ENCODE measurements at regions not wholly inside any gene's neighbourhood (a gene's known extent, or its start where the extent isn't known, plus 50 kb on each side); places are given as distances from the start of the nearest gene placed in this dataset.
"Not testable (repeated sequence)": the region's sequence is repeated elsewhere in the genome, so short reads cannot be mapped to it uniquely, and the experiment has no call there.

GRCh38 chr22:11035031-11035873 is 4492.7 kb upstream of the OR11H1 start:
- peaks cover 14 to 51% of the 10 kb centered on the region in 2 donors for H3K9me3 ChIP-seq (ENCODE audit: control insufficient read depth in 2 of 2, low read length in 2 of 2)
- H3K27me3 ChIP-seq (ENCODE audit: control insufficient read depth in 2 of 2, insufficient read depth in 2 of 2, low read length in 2 of 2); H3K4me1 ChIP-seq (ENCODE audit: control insufficient read depth in 2 of 2, insufficient read depth in 2 of 2, low read length in 2 of 2); H3K9ac ChIP-seq (ENCODE audit: low read depth in 1 of 2, low read length in 2 of 2); H3K36me3 ChIP-seq (ENCODE audit: control insufficient read depth in 2 of 2, insufficient read depth in 2 of 2, low read length in 2 of 2); H3K27ac ChIP-seq (ENCODE audit: low read depth in 2 of 2, low read length in 2 of 2); H3K4me3 ChIP-seq (ENCODE audit: low read length in 2 of 2): not testable (repeated sequence)

- H3K9ac ChIP-seq (ENCODE audit: low read depth in 1 of 2, low read length in 2 of 2); H3K4me1 ChIP-seq (ENCODE audit: control insufficient read depth in 2 of 2, insufficient read depth in 2 of 2, low read length in 2 of 2); H3K27me3 ChIP-seq (ENCODE audit: control insufficient read depth in 2 of 2, insufficient read depth in 2 of 2, low read length in 2 of 2); H3K27ac ChIP-seq (ENCODE audit: low read depth in 2 of 2, low read length in 2 of 2); H3K36me3 ChIP-seq (ENCODE audit: control insufficient read depth in 2 of 2, insufficient read depth in 2 of 2, low read length in 2 of 2); H3K4me3 ChIP-seq (ENCODE audit: low read length in 2 of 2): not testable (repeated sequence)
- H3K9me3 ChIP-seq (ENCODE audit: control insufficient read depth in 2 of 2, low read length in 2 of 2), result peaks cover 14 to 41% of the 10 kb centered on the region in 2 donors
Observed at GRCh38 chr22:11037314-11037713, 4490.7 kb upstream of the OR11H1 start.

GRCh38 chr22:11037814-11038213 is 4490.2 kb upstream of the OR11H1 start:
- H3K36me3 ChIP-seq (ENCODE audit: control insufficient read depth in 2 of 2, insufficient read depth in 2 of 2, low read length in 2 of 2); H3K9ac ChIP-seq (ENCODE audit: low read depth in 1 of 2, low read length in 2 of 2); H3K27ac ChIP-seq (ENCODE audit: low read depth in 2 of 2, low read length in 2 of 2); H3K4me1 ChIP-seq (ENCODE audit: control insufficient read depth in 2 of 2, insufficient read depth in 2 of 2, low read length in 2 of 2); H3K27me3 ChIP-seq (ENCODE audit: control insufficient read depth in 2 of 2, insufficient read depth in 2 of 2, low read length in 2 of 2): not testable (repeated sequence)
- H3K9me3 ChIP-seq (ENCODE audit: control insufficient read depth in 2 of 2, low read length in 2 of 2), result peaks cover 14 to 42% of the 10 kb centered on the region in 2 donors
- H3K4me3 ChIP-seq (ENCODE audit: low read length in 2 of 2), result peak overlapping the region in 1 of 2 donors; percentile 5

- not testable (repeated sequence) for H3K4me1 ChIP-seq (ENCODE audit: control insufficient read depth in 2 of 2, insufficient read depth in 2 of 2, low read length in 2 of 2); H3K36me3 ChIP-seq (ENCODE audit: control insufficient read depth in 2 of 2, insufficient read depth in 2 of 2, low read length in 2 of 2); H3K27me3 ChIP-seq (ENCODE audit: control insufficient read depth in 2 of 2, insufficient read depth in 2 of 2, low read length in 2 of 2); H3K9ac ChIP-seq (ENCODE audit: low read depth in 1 of 2, low read length in 2 of 2); H3K27ac ChIP-seq (ENCODE audit: low read depth in 2 of 2, low read length in 2 of 2); H3K4me3 ChIP-seq (ENCODE audit: low read length in 2 of 2)
- H3K9me3 ChIP-seq (ENCODE audit: control insufficient read depth in 2 of 2, low read length in 2 of 2), result peaks cover 14 to 44% of the 10 kb centered on the region in 2 donors
Observed at GRCh38 chr22:11038786-11039185, 4489.2 kb upstream of the OR11H1 start.

GRCh38 chr22:11041416-11041815 is 4486.6 kb upstream of the OR11H1 start:
- H3K9ac ChIP-seq (ENCODE audit: low read depth in 1 of 2, low read length in 2 of 2); H3K4me1 ChIP-seq (ENCODE audit: control insufficient read depth in 2 of 2, insufficient read depth in 2 of 2, low read length in 2 of 2); H3K4me3 ChIP-seq (ENCODE audit: low read length in 2 of 2); H3K27ac ChIP-seq (ENCODE audit: low read depth in 2 of 2, low read length in 2 of 2); H3K27me3 ChIP-seq (ENCODE audit: control insufficient read depth in 2 of 2, insufficient read depth in 2 of 2, low read length in 2 of 2); H3K36me3 ChIP-seq (ENCODE audit: control insufficient read depth in 2 of 2, insufficient read depth in 2 of 2, low read length in 2 of 2): not testable (repeated sequence)
- H3K9me3 ChIP-seq (ENCODE audit: control insufficient read depth in 2 of 2, low read length in 2 of 2), result peaks cover 9 to 32% of the 10 kb centered on the region in 2 donors

GRCh38 chr22:11042116-11042515 is 4485.9 kb upstream of the OR11H1 start:
- Histone ChIP-seq H3K9ac (ENCODE audit: low read depth in 1 of 2, low read length in 2 of 2) (no peak overlapping the region), H3K4me3 (ENCODE audit: low read length in 2 of 2) (no peak overlapping the region), H3K27ac (ENCODE audit: low read depth in 2 of 2, low read length in 2 of 2) (no peak overlapping the region), H3K4me1 (ENCODE audit: control insufficient read depth in 2 of 2, insufficient read depth in 2 of 2, low read length in 2 of 2) (no peaks in the 10 kb centered on the region), H3K27me3 (ENCODE audit: control insufficient read depth in 2 of 2, insufficient read depth in 2 of 2, low read length in 2 of 2) (no peaks in the 10 kb centered on the region), H3K9me3 (ENCODE audit: control insufficient read depth in 2 of 2, low read length in 2 of 2) (peaks cover 6 to 27% of the 10 kb centered on the region in 2 donors), H3K36me3 (ENCODE audit: control insufficient read depth in 2 of 2, insufficient read depth in 2 of 2, low read length in 2 of 2) (no peaks in the 10 kb centered on the region)

- not testable (repeated sequence) for H3K9ac ChIP-seq (ENCODE audit: low read depth in 1 of 2, low read length in 2 of 2); H3K4me3 ChIP-seq (ENCODE audit: low read length in 2 of 2); H3K4me1 ChIP-seq (ENCODE audit: control insufficient read depth in 2 of 2, insufficient read depth in 2 of 2, low read length in 2 of 2); H3K27me3 ChIP-seq (ENCODE audit: control insufficient read depth in 2 of 2, insufficient read depth in 2 of 2, low read length in 2 of 2); H3K36me3 ChIP-seq (ENCODE audit: control insufficient read depth in 2 of 2, insufficient read depth in 2 of 2, low read length in 2 of 2); H3K27ac ChIP-seq (ENCODE audit: low read depth in 2 of 2, low read length in 2 of 2)
- peaks cover 2 to 15% of the 10 kb centered on the region in 2 donors for H3K9me3 ChIP-seq (ENCODE audit: control insufficient read depth in 2 of 2, low read length in 2 of 2)
Observed at GRCh38 chr22:11043289-11043688, 4484.7 kb upstream of the OR11H1 start.

GRCh38 chr22:11048884-11049283 is 4479.1 kb upstream of the OR11H1 start:
- not testable (repeated sequence) for H3K4me3 ChIP-seq (ENCODE audit: low read length in 2 of 2); H3K9me3 ChIP-seq (ENCODE audit: control insufficient read depth in 2 of 2, low read length in 2 of 2); H3K27ac ChIP-seq (ENCODE audit: low read depth in 2 of 2, low read length in 2 of 2); H3K27me3 ChIP-seq (ENCODE audit: control insufficient read depth in 2 of 2, insufficient read depth in 2 of 2, low read length in 2 of 2); H3K4me1 ChIP-seq (ENCODE audit: control insufficient read depth in 2 of 2, insufficient read depth in 2 of 2, low read length in 2 of 2); H3K36me3 ChIP-seq (ENCODE audit: control insufficient read depth in 2 of 2, insufficient read depth in 2 of 2, low read length in 2 of 2); H3K9ac ChIP-seq (ENCODE audit: low read depth in 1 of 2, low read length in 2 of 2)

- H3K4me1 ChIP-seq (ENCODE audit: control insufficient read depth in 2 of 2, insufficient read depth in 2 of 2, low read length in 2 of 2); H3K9ac ChIP-seq (ENCODE audit: low read depth in 1 of 2, low read length in 2 of 2); H3K27me3 ChIP-seq (ENCODE audit: control insufficient read depth in 2 of 2, insufficient read depth in 2 of 2, low read length in 2 of 2); H3K4me3 ChIP-seq (ENCODE audit: low read length in 2 of 2); H3K27ac ChIP-seq (ENCODE audit: low read depth in 2 of 2, low read length in 2 of 2); H3K36me3 ChIP-seq (ENCODE audit: control insufficient read depth in 2 of 2, insufficient read depth in 2 of 2, low read length in 2 of 2): not testable (repeated sequence)
- peaks cover 3 to 13% of the 10 kb centered on the region in 2 donors for H3K9me3 ChIP-seq (ENCODE audit: control insufficient read depth in 2 of 2, low read length in 2 of 2)
Observed at GRCh38 chr22:11050226-11050625, 4477.8 kb upstream of the OR11H1 start.

- peaks cover 6 to 19% of the 10 kb centered on the region in 2 donors for H3K9me3 ChIP-seq (ENCODE audit: control insufficient read depth in 2 of 2, low read length in 2 of 2)
- not testable (repeated sequence) for H3K36me3 ChIP-seq (ENCODE audit: control insufficient read depth in 2 of 2, insufficient read depth in 2 of 2, low read length in 2 of 2)
Observed at GRCh38 chr22:11051401-11052112, 4476.4 kb upstream of the OR11H1 start.

More at GRCh38 chr22:11051401-11052112, 4476.4 kb upstream of the OR11H1 start:
- H3K27me3 ChIP-seq (ENCODE audit: control insufficient read depth in 2 of 2, insufficient read depth in 2 of 2, low read length in 2 of 2); H3K27ac ChIP-seq (ENCODE audit: low read depth in 2 of 2, low read length in 2 of 2); H3K4me1 ChIP-seq (ENCODE audit: control insufficient read depth in 2 of 2, insufficient read depth in 2 of 2, low read length in 2 of 2); H3K4me3 ChIP-seq (ENCODE audit: low read length in 2 of 2); H3K9ac ChIP-seq (ENCODE audit: low read depth in 1 of 2, low read length in 2 of 2): not testable (repeated sequence)

All from mucosa of rectum (tissue), 2 donors.